Stimulated activated CD4-positive, alpha-beta T cell treated with anti-CD3 and anti-CD28 coated beads, Interleukin-15, amount 100 ng/mL, for 48 hours (primary cell): ENCODE measurements at regions not wholly inside any gene's neighbourhood (a gene's known extent, or its start where the extent isn't known, plus 50 kb on each side); places are given as distances from the start of the nearest gene placed in this dataset.

ENCODE experiments used
- DNase-seq, 2 donors: peaks; one replicate each; pipeline ENCODE4 v3.0.0-alpha.2; 2020; ENCODE audit warnings: low read depth in 2 of 2

DNA sequence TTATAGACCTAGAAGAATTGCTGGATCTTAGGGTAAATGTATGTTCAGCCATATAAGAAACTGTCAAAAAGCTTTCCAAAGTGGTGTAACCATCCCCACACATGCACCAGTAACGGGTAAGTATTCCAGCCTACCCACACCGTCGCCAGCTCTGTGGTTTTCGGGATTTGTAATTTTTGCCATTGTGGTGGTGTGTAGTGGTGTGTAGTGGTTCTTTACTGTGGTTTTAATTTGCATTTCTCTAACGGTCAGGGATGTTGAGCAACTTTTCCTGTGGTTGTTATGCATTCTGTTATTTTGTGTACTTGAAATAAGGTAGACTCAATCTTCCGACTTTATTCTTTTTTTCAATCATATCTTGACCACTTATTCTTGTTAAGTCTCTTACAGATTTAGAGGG lies 342.4 kb upstream of the AJAP1 start:
- no peak for DNase-seq

DNA sequence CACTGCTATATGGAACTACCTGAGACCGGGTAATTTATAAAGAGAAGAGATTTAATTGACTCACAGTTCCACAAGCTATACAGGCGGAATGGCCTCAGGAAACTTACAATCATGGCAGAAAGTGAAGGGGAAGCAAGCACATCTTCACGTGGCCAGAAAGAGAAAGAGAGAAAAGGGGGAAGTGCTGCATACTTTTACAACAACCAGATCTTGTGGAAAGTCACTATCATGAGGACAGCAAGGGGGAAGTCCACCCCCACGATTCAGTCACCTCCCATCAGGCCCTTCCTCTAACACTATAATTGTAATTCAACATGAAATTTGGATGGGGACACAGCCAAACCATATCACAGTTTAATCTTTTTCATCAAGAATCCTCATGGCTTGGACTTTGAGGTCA lies 339.2 kb upstream of the AJAP1 start:
- no peak for DNase-seq

DNA sequence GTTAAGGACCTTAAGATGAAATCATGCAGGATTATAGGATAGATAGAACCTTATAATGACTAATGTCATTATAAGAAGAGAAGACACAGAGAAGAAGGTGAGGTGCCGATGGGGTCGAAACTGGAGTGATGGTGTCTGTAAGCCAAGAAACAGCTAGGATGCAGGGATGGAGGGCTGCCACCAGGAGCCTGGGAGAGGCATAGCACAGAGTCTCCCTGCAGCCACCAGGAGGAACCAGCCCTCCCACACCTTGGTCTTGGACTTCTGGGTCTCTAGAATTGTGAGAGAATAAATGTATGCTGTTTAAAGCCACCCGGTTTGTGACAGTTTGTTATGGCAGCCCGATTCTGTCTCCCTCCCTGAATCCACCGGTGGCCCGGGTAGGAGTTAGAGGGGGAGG lies 337.2 kb upstream of the AJAP1 start:
- DNase-seq: no peak

DNA sequence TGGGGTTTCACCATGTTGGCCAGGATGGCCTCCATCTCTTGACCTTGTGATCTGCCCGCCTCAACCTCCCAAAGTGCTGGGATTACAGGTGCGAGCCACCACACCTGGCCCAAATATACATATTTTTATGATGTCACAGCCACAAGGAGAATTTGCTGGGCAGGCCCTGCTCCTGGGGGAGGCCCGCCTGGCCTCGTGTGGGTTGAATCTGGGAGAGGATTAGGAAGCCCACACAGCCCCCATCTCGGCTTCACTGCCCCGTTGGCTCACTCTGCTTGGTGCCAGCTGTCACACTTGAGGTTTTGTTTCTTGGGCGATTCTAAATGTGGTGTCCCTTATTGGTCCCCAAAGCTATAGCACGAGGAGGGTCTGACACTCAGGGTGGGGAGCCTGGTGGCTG lies 335.7 kb upstream of the AJAP1 start:
- no peak for DNase-seq

DNA sequence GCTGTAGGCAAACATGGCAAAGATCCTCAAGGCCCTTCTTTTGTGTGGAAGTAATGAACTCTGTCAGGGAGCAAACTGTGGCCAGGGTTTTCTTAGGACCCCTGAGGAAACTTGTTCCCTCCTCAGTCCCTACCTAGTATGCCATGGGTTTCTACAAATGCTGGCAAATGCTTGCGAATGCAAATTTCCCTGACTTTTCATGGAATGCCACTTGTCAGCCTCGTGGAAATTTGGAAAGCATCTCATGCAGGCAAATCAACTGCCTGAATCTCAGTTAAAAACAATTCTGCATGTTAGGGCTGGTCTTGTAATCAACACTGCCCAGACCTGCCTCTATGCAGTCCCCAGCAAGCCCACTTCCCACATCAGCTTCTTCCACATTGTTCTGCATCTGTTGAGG lies 334.9 kb upstream of the AJAP1 start:
- no peak for DNase-seq

DNA sequence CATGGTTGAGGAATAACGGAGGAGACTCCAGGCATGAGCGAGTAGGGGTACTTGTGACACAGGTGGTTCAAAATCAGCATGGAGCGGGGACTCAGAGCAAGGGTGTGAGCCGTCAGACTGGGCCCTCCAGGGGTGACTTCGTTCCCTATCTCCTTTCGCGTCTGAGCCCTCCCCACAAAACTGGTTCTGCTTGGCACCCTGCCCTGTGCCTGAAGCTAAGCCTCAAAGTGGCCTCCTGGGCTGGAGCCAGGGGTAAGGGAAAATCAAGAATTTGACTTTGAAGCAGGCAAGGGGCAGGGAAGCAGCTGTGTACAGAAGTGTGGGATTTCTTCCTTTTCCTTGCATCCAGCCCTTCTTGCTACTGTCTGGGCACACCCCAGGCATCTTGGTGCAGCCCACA lies 331.5 kb upstream of the AJAP1 start:
- no peak for DNase-seq

DNA sequence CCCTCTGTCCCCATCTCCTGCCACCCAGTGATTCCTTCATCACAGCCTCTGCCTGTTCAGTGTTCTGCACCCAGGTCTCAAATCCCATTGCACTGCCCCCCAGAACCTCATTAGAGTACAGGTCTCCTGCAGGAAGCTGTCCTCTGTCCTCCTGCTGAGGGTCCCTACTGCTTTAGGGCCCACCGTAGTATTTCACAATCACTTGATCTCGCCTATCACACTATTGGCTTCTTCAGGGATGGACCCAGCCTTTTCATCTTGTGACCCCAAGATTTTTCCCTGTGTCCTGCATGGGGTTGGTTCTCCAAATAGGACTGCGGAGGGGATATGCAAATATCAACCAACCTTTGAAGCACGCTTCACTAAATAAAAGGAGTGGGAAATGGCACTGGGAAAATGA lies 331.1 kb upstream of the AJAP1 start:
- DNase-seq: no peak

DNA sequence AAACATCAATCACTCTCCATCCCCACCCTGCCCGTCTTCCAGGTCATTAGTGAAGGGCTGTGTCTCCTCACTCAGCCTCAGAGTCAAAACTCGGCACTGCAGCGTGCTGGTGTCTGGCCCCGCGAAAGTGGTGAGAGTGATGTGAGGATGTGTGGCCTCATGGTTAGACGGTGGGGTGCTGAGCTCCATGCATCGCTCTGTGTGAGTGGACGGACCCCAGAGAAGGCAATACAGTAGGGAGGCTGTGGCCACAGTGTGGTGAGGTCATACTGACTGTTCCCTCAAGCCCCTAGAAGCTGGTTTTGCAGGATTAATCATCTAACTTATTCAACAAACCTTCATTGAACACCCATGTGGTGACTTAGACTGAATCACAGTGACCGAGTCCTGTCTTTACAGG lies 329.9 kb upstream of the AJAP1 start:
- DNase-seq: no peak

DNA sequence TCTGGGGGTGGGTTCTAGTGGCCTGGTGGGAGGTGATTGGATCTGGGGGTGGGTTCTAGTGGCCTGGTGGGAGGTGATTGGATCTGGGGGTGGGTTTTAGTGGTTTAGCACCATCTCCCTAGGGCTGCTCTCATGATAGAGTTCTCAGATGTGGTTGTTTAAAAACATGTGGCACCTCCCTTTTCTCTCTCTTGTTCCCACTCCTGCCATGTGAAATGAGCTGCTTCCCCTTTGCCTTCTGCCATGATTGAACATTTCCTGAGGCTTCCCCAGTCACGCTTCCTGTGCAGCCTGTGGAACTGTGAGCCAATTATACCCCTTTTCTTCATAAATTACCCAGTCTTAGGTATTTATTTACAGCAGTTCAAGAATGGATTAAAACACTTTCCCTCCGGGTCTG lies 327.3 kb upstream of the AJAP1 start:
- DNase-seq: no peak

DNA sequence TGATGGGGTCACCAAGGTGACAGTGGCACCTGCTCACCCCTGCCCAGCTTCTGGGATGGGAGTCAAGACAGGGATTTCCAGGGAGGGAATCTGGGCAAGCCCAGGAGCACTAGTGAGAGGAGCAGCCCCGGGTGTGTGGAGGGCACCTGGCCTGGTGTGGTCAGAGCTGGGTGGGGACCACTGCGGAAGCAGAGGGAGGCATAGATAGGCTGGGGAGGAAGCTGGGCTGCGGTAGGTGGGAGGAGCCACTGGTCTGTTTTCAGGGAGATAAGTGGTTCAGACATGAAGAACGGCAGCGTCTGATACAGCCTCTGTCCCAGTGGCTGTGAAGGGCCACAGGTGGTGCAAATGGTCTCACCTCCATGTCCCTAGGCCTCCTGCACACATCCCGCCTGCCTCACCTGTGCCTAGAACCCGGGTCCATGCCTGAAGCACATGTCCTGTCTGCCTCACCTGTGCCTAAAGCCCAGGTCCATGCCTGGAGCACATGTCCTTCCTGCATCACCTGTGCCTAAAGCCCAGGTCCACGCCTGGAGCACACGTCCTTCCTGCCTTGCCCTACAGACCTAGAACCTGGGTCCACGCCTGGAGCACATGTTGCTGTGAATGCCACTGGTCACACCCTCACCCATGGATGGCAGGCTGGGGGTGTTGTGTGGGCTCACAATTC lies 325.9 kb upstream of the AJAP1 start:
- DNase-seq: no peak

DNA sequence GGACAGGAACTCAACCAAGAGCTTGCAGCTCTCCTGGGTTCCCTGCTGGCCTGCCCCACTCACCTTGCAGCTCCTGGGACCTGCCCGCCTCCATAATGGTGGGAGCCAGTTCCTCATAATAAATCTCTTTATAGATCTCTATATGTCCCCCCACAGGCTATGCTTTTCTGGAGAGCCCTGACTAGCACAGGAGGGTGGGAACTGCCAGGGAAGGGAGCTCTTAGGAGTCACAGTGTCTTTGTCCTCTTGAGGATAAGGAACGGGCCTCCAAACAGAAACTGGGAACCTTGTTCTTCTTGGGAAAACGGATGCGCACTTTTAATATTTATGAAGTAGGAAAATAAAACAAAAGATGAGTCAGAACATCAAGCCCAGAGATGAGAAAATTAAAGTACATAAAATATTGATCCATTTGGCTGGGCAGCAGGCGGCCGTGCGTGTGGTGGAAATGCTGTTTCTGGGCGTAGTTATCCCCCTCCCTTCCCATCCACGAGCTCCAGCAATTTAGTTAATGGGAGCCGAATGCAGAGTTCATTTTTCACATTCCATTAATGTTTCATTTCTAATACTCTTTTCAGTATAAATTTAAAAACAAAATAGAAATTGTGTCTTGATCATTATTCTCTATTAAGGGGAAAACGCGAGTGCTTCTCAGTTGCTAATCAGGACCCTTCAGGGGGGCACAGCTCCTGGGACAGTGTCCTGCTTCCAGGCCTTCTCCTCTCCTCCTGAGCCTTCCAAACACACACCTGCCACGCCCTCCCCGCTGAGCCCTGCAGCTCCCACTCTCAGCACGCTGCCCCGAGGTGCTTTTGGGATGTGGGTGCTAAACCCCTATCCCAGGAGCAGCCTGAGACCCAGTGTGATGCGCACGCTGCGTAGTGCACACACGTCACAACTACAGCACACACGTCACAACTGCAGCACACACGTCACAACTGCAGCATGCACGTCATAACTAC lies 323.3 kb upstream of the AJAP1 start:
- no peak for DNase-seq

DNA sequence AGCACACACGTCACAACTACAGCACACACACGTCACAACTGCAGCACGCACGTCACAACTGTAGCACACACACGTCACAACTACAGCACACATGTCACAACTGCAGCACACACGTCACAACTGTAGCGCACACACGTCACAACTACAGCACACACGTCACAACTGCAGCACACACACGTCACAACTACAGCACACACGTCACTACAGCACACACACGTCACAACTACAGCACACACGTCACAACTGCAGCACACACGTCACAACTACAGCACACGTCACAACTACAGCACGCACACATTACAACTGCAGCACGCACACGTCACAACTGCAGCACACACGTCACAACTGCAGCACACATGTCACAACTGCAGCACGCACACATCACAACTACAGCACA lies 322.6 kb upstream of the AJAP1 start:
- DNase-seq: no peak

DNA sequence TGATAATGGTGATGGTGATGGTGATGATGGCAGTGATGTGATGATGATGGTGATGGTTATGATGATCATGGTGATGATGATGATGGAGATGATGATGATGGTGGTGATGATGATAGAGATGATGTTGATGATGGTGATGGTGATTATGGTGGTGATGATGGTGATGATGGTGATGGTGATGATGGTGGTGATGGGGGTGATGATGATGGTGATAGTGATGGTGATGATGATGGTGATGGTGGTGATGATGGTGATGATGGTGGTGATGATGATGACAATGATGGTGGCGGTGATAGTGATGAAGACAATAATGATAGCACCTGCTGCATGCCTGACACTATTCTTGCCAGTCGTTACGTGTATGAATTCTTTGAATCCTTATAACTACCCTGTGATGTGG lies 317.9 kb upstream of the AJAP1 start:
- no peak for DNase-seq

DNA sequence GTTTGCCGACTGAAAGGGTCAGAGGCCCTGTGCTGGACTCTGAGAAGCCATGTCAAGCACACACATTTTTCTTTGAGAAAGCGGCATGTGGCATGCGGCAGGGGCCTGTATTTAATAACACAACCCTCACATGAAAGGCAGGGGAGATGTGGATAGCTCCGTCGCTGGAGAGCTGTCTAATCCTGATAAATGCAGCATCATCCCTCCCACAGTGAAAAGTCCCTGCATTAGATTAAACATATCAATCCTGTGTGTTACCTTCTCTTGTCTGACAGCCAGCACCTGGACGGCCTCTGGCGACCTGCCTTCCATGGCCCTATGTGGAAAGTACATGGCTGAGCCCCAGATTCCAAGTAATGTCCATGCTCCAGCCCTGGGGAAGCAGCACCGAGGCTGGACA lies 313.0 kb upstream of the AJAP1 start:
- DNase-seq: no peak

DNA sequence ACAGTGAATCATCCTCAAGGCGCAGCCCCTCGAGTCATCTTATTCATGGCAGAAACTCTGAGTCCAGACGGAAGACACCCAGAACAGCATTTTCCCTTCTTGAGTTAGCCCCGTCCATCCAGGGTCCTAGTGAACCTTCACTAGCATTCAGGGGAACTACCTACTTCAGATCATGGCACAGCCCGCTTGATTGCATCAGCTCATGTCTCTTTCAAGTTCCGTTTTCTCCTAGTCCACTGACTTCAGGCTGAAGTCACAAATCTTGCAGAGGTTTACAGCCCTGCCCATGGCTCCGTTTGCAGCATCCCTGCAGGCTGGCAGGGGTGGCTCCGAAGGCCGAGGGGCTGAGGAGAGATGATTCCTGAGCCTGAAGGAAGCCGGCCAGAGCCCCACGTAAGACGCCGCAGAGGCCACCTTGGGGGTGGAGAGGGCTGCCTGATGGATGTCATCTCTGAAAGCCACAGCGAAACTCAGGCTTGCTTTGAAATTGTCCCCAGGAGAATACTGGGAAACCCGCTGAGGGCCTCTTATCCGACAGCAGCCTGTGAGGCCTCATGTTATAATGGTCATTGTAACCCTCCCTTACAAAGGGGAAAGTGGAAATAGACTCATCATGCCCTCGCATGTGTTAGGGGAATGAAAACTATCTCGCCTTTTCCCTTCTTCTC lies 310.2 kb upstream of the AJAP1 start:
- DNase-seq: no peak

DNA sequence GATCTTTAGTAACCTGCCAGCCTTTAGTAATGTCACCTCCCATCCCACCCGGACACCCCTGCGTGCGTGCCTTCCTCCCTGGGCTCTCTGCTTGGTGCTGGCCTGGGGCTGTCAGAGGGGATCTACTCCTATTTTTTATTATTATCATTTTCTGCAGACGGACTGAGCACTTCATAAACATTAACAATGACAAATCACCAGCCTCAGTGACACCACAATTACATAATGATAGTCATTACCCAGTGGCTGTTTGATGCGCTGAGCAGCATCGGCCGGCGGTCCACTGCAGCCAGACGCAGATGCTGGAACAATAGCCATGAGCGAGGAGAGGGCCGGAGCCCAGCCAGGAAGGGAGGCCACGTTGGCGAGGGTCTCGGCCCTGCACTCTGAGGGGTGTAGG lies 309.3 kb upstream of the AJAP1 start:
- DNase-seq: no peak

DNA sequence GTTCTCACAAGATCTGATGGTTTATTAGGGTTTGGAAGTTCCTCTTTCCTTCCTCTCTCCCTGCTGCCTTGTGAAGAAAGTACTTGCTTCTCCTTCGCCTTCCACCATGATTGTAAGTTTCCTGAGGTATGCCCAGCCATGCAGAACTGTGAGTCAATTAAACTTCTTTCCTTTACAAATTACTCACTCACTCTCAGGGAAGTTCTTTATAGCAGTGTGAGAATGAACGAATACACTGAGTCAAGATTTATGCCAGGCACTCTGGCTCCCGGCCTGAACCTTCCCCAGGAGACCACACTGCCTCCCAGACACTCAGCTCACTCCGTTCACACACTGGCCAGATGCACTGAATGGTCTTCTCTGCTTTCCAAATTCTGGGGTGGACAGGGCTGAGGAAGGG lies 308.3 kb upstream of the AJAP1 start:
- DNase-seq: no peak

DNA sequence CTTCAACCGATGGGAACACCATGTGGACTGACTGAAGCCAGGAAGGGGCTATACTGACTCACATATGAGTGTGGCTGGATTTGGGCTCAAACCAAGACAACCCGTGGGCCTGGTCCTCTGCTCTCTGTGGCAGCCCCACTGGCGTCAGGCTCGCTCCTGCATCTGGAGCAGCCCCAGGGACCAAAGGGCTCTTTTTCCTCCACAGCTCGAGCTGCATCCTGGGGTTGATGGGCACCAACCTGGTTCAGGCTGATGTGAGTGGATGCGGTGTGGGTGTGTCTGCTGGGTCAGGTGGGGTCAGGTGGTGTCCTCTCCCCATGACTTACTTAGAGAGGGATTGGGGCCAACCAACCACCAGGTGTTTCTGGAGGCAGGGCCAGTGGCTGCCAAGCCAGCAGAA lies 303.0 kb upstream of the AJAP1 start:
- no peak for DNase-seq

DNA sequence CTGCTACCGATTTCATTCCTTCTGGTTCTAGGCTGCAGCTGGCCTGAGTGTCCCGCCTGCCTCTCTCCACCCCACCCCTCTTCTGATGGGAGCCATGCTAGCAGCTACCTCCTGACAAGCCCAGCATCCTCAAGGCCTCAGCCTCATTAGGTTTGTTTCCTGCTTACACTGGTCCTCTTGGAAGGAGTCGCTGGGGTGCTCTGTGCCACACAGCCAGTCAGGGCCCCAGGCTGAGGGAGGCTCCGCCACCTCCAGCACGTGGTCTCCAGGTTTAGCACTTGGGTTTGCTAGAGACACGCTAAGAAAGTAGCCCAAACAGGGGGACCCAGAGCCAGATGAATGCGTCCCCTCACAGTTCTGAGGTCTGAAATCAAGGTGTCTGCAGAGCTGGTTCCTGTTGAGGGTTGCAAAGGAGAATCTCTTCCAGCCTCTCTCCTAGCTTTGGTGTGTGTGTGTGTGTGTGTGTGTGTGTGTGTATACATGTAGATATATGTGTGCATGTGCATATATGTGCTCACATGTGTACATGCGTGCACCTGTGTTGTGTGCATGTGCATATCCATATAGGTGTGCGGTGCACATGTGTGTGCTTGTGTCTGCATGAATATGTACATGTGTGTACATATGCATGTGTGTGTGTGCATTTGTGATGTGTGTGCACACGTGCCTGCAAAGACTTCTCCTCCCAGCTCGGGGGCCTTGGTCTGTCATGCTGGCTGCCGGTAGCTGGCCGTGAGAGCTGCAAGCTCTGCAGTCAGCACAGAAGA lies 301.1 kb upstream of the AJAP1 start:
- DNase-seq: no peak

DNA sequence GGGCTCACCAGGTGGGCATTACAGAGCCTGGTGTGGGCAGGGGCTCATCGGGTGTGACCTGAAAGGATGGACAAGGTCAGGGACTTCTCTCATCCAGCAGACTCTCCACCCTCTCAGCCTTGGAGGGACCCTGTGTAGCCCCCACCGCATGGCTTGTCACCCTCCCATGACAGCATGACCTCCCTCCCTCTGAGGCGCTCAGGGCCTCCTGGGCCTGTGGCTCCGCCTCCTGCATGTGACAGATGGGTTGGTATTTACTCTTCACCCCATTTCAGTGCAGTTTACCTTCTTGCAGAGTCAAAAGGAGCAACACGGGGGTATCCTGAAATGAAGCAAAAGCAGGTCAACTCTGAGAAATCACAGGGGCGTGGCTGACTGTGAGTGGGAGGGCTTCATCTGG lies 298.6 kb upstream of the AJAP1 start:
- no peak for DNase-seq

DNA sequence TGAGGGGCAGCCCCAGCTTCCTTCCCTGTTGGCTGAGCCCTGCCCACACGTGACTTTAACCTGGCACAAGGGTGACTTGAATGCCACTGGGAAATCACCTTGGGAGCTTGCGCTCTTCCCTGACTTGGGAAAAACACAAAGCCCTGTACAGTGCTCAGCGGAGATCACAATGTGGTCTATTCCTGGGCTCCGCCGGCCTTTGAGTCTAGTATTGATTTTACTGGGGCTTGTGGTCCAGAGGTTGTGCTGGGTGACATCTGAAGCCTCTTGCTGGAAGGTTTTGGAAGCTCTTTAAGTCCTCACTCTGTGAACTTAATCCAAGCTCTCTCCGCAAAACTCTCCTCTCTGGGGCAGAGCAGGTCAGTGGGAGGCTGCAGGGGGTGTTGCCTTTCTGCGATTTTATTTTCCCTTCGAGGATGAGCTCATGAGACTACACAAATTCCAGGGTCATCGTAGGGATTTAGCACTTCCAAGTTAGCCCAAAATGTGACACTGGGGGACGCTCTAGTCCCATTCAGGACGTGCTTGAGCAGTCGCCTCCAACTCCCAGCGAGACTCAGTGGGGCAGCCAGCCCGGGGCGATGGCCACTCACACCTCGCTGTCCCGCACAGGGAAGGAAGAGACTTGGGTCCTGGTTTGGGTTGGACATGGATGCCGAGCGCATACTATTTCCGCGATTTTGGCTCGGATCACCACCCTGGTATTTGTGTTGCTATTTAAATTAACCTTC lies 291.9 kb upstream of the AJAP1 start:
- DNase-seq: no peak
